Lower leg skin (tissue), 4 donors: ENCODE measurements at regions not wholly inside any gene's neighbourhood (a gene's known extent, or its start where the extent isn't known, plus 50 kb on each side); places are given as distances from the start of the nearest gene placed in this dataset.

Experiments
- DNase-seq, 2 donors: peaks; one replicate each; pipeline ENCODE4 v3.0.0-alpha.2; 2019; ENCODE audit warnings: low spot score in 2 of 2
- H3K4me3 ChIP-seq: fragments of 200-600 bp; sonication (generic); 2 replicates; pipeline ENCODE4 v1.5.1; 2017; ENCODE audit warnings: mild to moderate bottlenecking, low read depth; ENCODE audit not compliant: poor library complexity, severe bottlenecking
- POLR2A ChIP-seq, 2 donors: fragments of 450-650 bp; IDR thresholded peaks; one replicate each; pipeline ENCODE4 v1.6.1; 2016 to 2017; ENCODE audit warnings: antibody characterized with exemption in 2 of 2, mild to moderate bottlenecking in 1 of 2, moderate library complexity in 1 of 2
- WGBS, 2 donors: methylation state at CpG; one replicate each; pipeline ENCODE4 v1.1.5; 2018; 5-methylcytosine and 5-hydroxymethylcytosine counted together
- intact Hi-C: fragments of 100-400 bp; cut with DNase I; formaldehyde crosslinking; loops from one replicate; pipeline ENCODE4 v1.15.0; 2023; ENCODE audit warnings: low total_unique reads
- TF ChIP-seq, protein P1 (sequence below), 3 donors: fragments of 450-650 bp; IDR thresholded peaks; one replicate each; pipeline ENCODE4 v1.5.1; 2016; ENCODE audit warnings: antibody characterized with exemption in 3 of 3, mild to moderate bottlenecking in 3 of 3, moderate library complexity in 2 of 3

DNA sequence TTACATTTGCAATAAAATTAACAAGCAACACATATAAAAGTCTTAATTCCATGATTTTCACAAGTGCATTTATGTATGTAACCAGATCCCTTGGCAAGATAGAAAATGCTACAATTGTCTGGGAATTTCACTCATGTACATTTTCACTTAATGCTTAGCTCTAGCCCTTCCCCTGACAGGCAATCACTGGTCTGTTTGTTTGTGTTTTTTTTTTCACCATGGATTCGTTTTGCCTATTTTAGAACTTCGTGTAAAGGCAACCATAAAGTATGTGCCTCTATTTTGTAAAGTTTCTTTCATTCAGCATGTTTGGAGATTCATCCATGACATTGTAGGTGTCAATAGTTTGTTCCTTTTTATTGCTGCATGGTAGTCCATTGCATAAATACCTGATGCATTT is 260.9 kb upstream of the SLCO3A1 start:
- no peak for DNase-seq
- intact Hi-C loops = no loop called here
- no peak for TF ChIP-seq POLR2A (IDR thresholded peaks at IDR 0.05)
- TF ChIP-seq, protein P1, sequence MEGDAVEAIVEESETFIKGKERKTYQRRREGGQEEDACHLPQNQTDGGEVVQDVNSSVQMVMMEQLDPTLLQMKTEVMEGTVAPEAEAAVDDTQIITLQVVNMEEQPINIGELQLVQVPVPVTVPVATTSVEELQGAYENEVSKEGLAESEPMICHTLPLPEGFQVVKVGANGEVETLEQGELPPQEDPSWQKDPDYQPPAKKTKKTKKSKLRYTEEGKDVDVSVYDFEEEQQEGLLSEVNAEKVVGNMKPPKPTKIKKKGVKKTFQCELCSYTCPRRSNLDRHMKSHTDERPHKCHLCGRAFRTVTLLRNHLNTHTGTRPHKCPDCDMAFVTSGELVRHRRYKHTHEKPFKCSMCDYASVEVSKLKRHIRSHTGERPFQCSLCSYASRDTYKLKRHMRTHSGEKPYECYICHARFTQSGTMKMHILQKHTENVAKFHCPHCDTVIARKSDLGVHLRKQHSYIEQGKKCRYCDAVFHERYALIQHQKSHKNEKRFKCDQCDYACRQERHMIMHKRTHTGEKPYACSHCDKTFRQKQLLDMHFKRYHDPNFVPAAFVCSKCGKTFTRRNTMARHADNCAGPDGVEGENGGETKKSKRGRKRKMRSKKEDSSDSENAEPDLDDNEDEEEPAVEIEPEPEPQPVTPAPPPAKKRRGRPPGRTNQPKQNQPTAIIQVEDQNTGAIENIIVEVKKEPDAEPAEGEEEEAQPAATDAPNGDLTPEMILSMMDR (IDR thresholded peaks at IDR 0.05) = no peak
- WGBS, 2 donors = 36 to 40% methylated on average over 2 of the region's 2 CpGs
- no peak overlapping the region for H3K4me3 ChIP-seq

DNA sequence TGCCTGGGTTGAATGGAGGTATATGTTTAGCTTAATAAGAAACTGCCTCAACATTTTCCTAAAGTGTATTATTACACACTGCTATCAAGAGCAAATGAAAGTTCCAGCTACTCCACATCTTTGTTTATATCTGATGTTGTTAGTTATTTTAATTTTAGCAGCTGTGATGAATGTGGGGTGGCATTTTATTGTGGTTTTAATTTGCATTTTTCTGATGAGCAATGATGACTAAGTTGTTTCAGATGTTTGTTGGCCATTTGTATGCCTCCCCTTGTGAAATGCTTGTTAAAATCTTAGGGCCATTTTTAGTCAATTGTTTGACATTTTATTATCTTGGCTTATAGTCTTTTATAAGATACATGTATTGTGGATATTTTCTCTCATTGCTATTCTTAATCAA is 260.4 kb upstream of the SLCO3A1 start:
- intact Hi-C loops = no loop called here
- H3K4me3 ChIP-seq = no peak overlapping the region
- no peak for DNase-seq
- TF ChIP-seq, protein P1 (IDR thresholded peaks at IDR 0.05) = no peak
- no peak for TF ChIP-seq POLR2A (IDR thresholded peaks at IDR 0.05)

DNA sequence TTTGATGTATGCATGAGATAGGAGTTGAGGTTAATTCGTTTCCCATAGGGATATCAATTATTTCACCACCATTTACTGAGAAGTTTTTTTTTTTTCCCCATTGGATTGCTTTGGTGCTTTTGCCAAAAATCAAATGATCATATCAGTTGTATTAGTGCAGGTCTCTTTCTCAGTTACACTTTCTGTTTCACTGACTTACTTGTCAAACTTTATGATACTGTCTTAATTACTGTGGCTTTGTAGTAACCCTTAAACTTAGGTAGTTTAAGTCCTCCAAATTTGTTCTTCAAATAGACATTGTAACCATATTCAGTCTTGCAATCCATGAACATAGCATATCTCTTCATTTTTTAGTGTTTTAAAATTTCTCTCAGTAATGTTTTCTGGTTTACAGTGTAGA is 259.9 kb upstream of the SLCO3A1 start:
- intact Hi-C loops = no loop called here
- 47 to 50% methylated on average over 1 of the region's 1 CpG for WGBS, 2 donors
- no peak for TF ChIP-seq POLR2A (IDR thresholded peaks at IDR 0.05)
- DNase-seq = no peak
- H3K4me3 ChIP-seq = no peak overlapping the region

DNA sequence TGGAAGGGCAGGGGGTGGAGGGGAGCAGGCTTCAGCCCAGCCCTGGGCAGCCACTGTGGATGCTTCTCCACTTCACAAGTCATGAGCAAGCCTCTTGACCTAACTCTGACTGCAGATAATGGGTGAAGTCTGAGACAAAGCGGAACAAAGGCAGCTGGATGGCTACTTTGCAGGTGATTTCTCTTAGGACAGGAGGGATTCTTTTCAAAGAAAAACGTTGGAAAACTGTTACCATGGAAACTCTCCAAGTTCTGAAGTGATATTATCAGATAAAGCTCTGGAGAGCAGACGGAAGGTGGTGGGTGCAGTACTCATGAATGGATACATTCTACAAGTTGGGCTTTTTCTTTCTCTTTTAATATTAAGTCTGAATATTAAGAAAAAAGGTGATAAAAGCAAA is 254.2 kb upstream of the SLCO3A1 start:
- TF ChIP-seq, protein P1 (IDR thresholded peaks at IDR 0.05) = no peak
- no peak for TF ChIP-seq POLR2A (IDR thresholded peaks at IDR 0.05)
- intact Hi-C loops = no loop called here
- no peak for DNase-seq
- 44 to 46% methylated on average over 3 of the region's 3 CpGs for WGBS, 2 donors
- H3K4me3 ChIP-seq = no peak overlapping the region

DNA sequence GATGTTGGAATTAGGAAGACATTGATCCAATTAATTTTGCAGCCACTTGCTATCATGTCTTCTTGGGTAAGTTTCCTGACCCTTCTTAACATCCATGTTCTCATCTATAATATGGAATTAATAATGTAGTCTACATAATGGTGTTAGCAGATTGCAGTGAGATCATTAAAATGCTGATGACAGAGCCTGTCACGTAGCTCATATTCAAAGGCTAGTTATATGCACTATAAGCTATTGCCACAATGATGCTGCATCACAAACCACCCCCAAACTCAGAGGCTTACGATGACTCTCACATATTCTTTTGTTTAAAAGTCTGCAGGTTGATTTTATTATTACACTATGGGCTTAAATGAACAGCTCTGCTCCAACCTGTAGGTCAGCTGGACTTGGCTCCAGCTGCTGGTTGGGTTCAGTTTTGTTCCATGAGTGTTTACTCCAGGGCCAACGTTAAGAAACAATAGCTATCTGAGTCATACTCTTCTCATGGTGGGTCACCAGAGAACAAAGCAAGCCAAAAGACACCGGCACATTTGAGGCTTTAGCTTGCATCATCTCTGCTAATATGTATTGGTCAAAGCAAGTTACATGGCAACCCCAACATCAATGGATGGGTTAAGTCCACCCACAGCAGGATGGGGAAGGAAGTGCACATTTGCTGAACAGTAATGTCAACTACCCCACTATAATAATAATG is 250.0 kb upstream of the SLCO3A1 start:
- no peak for TF ChIP-seq POLR2A (IDR thresholded peaks at IDR 0.05)
- TF ChIP-seq, protein P1 (IDR thresholded peaks at IDR 0.05) = no peak
- 49 to 63% methylated on average over 4 of the region's 4 CpGs for WGBS, 2 donors
- DNase-seq = no peak
- intact Hi-C loops = no loop called here
- no peak overlapping the region for H3K4me3 ChIP-seq

DNA sequence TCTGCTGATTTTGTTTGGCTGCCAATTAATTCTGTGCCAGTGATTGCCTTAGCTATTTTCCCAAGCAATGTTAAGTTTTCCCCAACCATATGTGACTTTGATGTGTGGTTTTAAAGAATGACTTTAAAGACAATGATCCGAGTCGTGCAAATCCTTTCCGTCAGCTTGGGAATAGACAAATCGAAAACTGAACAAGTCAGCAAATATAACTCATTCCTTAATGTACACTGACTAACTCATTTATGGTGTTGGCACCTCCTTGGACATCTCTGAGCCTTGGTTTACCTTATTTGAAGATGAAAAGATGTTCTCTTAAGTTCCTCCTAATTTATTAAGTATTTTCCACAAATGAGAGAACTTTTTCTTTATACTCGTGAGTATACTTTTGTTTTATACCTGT is 249.4 kb upstream of the SLCO3A1 start:
- intact Hi-C loops = no loop called here
- DNase-seq = no peak
- no peak for TF ChIP-seq POLR2A (IDR thresholded peaks at IDR 0.05)
- TF ChIP-seq, protein P1 (IDR thresholded peaks at IDR 0.05) = no peak

More for the DNA sequence above, 249.4 kb upstream of the SLCO3A1 start:
- H3K4me3 ChIP-seq = no peak overlapping the region
- WGBS, 2 donors = 60 to 74% methylated on average over 5 of the region's 5 CpGs
